Esophagus squamous epithelium (tissue), 4 donors: ENCODE measurements at regions not wholly inside any gene's neighbourhood (a gene's known extent, or its start where the extent isn't known, plus 50 kb on each side); places are given as distances from the start of the nearest gene placed in this dataset.

Source experiments
- POLR2A ChIP-seq, 4 donors: fragments of 450-650 bp; IDR thresholded peaks; one replicate each; pipeline ENCODE4 v1.6.1; 2017; ENCODE audit warnings: antibody characterized with exemption in 4 of 4, mild to moderate bottlenecking in 4 of 4, moderate library complexity in 3 of 4
- TF ChIP-seq, protein P1 (sequence below), 6 experiments: fragments of 450-650 bp in 4 of 6; fragments of 200-600 bp in 2 of 6; sonication (generic) in 2 of 6; IDR thresholded peaks; one replicate each; pipeline ENCODE4 v1.5.1; 2016 to 2019; ENCODE audit warnings: antibody characterized with exemption in 6 of 6, mild to moderate bottlenecking in 4 of 6, moderate library complexity in 4 of 6

DNA sequence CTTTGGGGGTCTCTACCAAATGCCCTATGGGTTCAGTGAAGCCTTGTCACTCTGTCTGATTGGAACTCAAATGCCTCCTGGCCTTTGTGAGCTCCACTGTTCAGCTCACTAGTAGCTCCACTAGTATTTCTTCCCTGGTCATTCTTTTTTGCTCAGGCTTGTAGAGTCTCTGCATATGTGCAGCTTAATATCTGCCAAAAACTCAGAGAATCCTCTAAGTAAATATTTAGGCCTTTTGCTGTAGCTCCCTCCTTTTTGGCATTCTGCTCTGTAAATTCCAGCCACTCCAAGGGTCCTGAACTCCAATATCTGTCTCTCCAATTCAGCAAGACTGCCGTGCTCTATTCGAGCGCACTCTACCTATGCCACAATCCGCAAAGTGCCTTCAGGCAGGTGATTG lies 146.5 kb downstream of the MAIP1 start:
- no peak for TF ChIP-seq POLR2A (IDR thresholded peaks at IDR 0.05)
- TF ChIP-seq, protein P1, sequence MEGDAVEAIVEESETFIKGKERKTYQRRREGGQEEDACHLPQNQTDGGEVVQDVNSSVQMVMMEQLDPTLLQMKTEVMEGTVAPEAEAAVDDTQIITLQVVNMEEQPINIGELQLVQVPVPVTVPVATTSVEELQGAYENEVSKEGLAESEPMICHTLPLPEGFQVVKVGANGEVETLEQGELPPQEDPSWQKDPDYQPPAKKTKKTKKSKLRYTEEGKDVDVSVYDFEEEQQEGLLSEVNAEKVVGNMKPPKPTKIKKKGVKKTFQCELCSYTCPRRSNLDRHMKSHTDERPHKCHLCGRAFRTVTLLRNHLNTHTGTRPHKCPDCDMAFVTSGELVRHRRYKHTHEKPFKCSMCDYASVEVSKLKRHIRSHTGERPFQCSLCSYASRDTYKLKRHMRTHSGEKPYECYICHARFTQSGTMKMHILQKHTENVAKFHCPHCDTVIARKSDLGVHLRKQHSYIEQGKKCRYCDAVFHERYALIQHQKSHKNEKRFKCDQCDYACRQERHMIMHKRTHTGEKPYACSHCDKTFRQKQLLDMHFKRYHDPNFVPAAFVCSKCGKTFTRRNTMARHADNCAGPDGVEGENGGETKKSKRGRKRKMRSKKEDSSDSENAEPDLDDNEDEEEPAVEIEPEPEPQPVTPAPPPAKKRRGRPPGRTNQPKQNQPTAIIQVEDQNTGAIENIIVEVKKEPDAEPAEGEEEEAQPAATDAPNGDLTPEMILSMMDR (IDR thresholded peaks at IDR 0.05): no peak
